Panc1 (cell line): ENCODE measurements at regions not wholly inside any gene's neighbourhood (a gene's known extent, or its start where the extent isn't known, plus 50 kb on each side); places are given as distances from the start of the nearest gene placed in this dataset.

Experiments
- POLR2AphosphoS5 ChIP-seq: IDR thresholded peaks from 2 replicates; pipeline ENCODE4 v1.6.1; 2012; ENCODE audit warnings: mild to moderate bottlenecking, low read depth, low read length, moderate library complexity
- TF ChIP-seq, protein P1 (sequence below): fragments of 450-650 bp; IDR thresholded peaks from 2 replicates; pipeline ENCODE4 v1.5.1; 2017; ENCODE audit warnings: mild to moderate bottlenecking
- TF ChIP-seq, protein P2 (sequence below), 2 experiments: IDR thresholded peaks; 2 replicates each; pipeline ENCODE4 v1.6.1; 2011 to 2012; ENCODE audit warnings: low read depth in 2 of 2, control low read depth in 1 of 2, low read length in 1 of 2, mild to moderate bottlenecking in 1 of 2, moderate library complexity in 1 of 2; ENCODE audit not compliant: insufficient read depth in 1 of 2

DNA sequence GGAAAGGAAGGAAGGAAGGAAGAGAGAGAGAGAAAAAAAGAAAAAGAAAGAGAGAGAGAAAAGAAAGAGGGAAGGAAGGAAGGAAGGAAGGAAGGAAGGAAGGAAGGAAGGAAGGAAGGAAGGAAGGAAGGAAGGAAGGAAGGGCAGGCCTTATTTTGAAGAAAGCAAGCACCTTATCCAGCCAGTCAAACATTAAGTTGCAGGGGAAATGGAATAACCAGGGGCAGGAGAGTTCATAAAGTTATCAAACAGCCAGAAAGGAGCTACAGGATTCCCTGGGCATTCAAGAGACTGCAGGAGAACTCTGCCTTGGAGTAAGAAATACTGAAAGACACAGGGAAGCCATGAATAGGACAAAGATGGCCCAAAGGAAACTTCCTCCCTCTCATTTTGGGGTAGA lies 672.0 kb upstream of the INTU start:
- TF ChIP-seq, protein P1, sequence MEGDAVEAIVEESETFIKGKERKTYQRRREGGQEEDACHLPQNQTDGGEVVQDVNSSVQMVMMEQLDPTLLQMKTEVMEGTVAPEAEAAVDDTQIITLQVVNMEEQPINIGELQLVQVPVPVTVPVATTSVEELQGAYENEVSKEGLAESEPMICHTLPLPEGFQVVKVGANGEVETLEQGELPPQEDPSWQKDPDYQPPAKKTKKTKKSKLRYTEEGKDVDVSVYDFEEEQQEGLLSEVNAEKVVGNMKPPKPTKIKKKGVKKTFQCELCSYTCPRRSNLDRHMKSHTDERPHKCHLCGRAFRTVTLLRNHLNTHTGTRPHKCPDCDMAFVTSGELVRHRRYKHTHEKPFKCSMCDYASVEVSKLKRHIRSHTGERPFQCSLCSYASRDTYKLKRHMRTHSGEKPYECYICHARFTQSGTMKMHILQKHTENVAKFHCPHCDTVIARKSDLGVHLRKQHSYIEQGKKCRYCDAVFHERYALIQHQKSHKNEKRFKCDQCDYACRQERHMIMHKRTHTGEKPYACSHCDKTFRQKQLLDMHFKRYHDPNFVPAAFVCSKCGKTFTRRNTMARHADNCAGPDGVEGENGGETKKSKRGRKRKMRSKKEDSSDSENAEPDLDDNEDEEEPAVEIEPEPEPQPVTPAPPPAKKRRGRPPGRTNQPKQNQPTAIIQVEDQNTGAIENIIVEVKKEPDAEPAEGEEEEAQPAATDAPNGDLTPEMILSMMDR = no peak
- no peak for TF ChIP-seq POLR2AphosphoS5
- TF ChIP-seq, protein P2, sequence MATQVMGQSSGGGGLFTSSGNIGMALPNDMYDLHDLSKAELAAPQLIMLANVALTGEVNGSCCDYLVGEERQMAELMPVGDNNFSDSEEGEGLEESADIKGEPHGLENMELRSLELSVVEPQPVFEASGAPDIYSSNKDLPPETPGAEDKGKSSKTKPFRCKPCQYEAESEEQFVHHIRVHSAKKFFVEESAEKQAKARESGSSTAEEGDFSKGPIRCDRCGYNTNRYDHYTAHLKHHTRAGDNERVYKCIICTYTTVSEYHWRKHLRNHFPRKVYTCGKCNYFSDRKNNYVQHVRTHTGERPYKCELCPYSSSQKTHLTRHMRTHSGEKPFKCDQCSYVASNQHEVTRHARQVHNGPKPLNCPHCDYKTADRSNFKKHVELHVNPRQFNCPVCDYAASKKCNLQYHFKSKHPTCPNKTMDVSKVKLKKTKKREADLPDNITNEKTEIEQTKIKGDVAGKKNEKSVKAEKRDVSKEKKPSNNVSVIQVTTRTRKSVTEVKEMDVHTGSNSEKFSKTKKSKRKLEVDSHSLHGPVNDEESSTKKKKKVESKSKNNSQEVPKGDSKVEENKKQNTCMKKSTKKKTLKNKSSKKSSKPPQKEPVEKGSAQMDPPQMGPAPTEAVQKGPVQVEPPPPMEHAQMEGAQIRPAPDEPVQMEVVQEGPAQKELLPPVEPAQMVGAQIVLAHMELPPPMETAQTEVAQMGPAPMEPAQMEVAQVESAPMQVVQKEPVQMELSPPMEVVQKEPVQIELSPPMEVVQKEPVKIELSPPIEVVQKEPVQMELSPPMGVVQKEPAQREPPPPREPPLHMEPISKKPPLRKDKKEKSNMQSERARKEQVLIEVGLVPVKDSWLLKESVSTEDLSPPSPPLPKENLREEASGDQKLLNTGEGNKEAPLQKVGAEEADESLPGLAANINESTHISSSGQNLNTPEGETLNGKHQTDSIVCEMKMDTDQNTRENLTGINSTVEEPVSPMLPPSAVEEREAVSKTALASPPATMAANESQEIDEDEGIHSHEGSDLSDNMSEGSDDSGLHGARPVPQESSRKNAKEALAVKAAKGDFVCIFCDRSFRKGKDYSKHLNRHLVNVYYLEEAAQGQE (IDR thresholded peaks at IDR 0.05; ENCODE audit: insufficient read depth in 1 of 2, low read depth in 2 of 2, low read length in 1 of 2) = no peak
